Activated CD8-positive, alpha-beta memory T cell treated with anti-CD3 and anti-CD28 coated beads for 48 hours (primary cell): ENCODE measurements at regions not wholly inside any gene's neighbourhood (a gene's known extent, or its start where the extent isn't known, plus 50 kb on each side); places are given as distances from the start of the nearest gene placed in this dataset.

ENCODE experiments used
- DNase-seq, 3 experiments: peaks; one replicate each; pipeline ENCODE4 v3.0.0-alpha.2; 2020; ENCODE audit warnings: low read depth in 2 of 3, low spot score in 2 of 3

DNA sequence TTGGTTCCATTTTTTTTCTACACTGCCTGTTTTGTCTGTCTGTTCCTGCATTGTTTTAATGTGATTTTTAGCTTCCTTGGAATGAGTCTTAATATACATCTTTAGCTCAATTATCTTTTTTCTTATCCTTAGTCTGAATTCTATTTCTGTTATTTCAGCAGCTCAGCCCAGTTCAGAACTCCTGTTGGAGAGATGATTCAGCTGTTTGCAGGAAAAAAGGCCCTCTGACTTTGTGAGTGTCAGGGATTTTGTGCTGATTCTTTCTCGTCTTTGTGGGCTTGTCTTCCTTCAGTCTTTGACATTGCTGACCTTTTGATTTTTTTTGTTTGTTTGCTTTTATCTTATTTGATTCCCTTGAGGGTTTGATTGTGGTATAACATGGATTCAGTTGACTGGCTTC is 343.2 kb upstream of the TRAM1L1 start:
- no peak for DNase-seq

GRCh38 chr4:117429061-117429460 is 343.7 kb upstream of the TRAM1L1 start:
- DNase-seq: no peak

DNA sequence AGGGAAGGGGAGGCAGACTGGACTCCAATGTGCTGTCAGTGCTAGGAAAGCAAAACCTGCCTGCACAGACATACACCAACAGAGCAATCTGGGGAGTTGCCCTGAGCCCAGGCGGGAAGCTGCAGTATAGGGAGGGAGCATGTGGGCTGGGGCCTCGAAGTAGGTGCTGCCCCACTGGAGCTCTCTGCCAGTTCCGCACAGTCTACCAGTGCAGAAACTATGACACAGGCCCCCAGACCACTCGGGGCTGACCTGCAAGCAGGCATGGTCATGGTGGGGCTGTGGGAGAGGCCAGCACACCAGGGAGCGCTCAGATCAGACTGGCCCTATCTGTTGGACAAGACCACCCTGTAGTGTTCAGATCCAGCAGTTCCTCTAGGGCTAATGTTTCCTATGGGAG is 344.1 kb upstream of the TRAM1L1 start:
- no peak for DNase-seq

- no peak for DNase-seq
These were observed 349.0 kb upstream of the TRAM1L1 start for GRCh38 chr4:117434424-117434823.

DNA sequence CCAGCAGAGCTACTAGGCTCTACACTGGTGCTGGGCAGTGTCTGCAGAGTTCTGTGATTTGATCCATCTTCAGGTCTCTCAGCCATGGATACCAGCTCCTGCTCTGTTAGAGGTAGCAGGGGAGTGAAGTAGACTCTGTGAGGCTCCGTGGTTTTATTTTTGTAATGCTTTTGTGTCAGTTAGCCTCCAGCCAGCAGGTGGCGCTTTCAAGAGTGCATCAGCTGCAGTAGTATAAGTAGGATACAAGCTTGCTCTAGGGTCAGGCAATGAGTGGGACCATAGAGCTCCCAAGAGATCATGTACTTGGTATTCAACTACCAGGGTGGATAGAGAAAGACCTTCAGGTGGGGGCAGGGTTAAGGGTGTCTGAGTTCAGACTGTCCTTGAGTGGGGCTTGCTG is 362.5 kb upstream of the TRAM1L1 start:
- peak in 1 of 3 experiments; percentile 2 for DNase-seq

DNA sequence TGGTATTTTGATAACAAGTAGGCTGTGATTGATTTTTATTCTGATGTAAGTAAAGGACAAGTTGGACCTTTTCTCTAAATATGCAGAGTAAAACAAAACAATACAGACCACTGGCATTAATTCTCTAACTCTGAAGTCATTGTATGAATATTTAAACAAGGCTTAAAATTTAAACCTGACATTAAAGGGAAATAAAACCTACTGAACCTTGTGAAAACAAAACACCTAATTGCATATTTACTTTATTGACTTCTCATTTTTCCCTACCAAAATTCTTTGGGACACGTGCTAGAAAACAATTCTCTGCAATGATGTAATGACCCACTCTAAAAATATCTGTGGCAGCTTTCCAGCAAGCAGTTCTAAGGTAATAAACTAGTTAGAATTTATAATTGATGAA is 369.7 kb upstream of the TRAM1L1 start:
- no peak for DNase-seq

GRCh38 chr4:117466388-117466787 is 381.0 kb upstream of the TRAM1L1 start:
- no peak for DNase-seq

GRCh38 chr4:117467404-117467803 is 382.0 kb upstream of the TRAM1L1 start:
- no peak for DNase-seq

- DNase-seq: no peak
These were observed 389.6 kb upstream of the TRAM1L1 start for GRCh38 chr4:117474987-117475386.

- no peak for DNase-seq
These were observed 392.5 kb upstream of the TRAM1L1 start for GRCh38 chr4:117477925-117478324.

GRCh38 chr4:117478702-117479101 is 393.3 kb upstream of the TRAM1L1 start:
- DNase-seq: no peak

GRCh38 chr4:117479673-117480072 is 394.3 kb upstream of the TRAM1L1 start:
- no peak for DNase-seq

- DNase-seq: no peak
These were observed 396.4 kb upstream of the TRAM1L1 start for GRCh38 chr4:117481742-117482141.

GRCh38 chr4:117488692-117489091 is 403.3 kb upstream of the TRAM1L1 start:
- DNase-seq: no peak

DNA sequence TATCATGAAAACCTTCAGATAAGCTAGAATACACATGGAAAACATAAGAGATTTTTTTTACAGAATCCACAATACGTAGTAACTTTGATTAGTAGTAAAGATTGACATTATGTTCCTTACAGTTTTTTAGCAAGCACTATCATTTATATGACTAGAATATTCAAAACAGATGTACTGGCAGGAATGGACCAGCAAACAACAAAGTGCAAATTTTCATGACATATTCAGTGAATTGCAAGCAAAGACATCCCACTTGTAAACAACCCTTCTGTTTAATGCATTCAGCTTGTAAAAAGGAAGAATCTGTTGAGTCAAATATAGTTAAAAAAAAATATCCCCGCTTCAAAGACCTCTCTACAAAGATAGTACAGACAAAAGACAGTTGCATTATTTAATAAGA is 403.7 kb upstream of the TRAM1L1 start:
- DNase-seq: no peak

- DNase-seq: no peak
These were observed 406.1 kb upstream of the TRAM1L1 start for GRCh38 chr4:117491516-117491915.

- DNase-seq: no peak
These were observed 410.4 kb upstream of the TRAM1L1 start for GRCh38 chr4:117495802-117496201.

- DNase-seq: no peak
These were observed 427.0 kb upstream of the TRAM1L1 start for GRCh38 chr4:117512414-117512813.

DNA sequence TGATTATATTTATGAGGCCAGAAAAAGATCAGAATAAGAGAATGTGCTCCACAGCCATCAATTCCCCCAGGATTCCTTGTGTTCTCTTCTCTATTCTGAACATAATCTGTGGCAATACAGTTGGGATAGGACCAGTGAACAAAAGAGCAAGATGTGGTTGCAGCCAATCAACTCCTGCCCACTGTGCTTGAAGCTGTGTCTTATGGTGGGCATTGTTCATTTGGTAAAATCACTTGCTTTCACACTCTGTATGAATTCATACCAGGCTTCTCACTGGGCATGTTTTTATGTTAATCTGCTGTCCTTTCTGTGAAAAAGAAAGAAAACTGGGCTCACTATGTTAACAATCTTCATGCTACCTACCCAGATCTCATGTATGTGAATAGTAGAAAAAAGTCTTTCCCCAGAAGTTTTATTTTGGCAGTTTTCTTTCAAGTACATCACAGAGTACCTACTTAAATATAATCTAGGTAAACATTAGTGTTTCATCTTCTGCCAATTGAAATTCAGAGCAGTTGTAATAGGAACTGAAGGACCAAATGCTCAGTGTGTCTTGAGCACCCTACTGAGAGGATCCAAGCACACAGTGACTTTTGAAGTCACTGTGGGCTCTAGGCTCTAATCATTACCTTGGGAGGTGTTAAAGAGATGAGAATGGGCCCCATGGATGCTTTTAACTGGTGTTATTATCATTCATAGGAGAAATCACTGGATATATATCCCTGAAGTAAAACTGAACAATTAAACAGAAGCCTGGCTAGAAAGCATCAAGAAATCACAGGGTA is 429.2 kb upstream of the TRAM1L1 start:
- DNase-seq: no peak

- no peak for DNase-seq
These were observed 430.5 kb upstream of the TRAM1L1 start for GRCh38 chr4:117515921-117516320.

GRCh38 chr4:117527601-117528000 is 442.2 kb upstream of the TRAM1L1 start:
- no peak for DNase-seq

GRCh38 chr4:117529401-117529800 is 444.0 kb upstream of the TRAM1L1 start:
- DNase-seq: no peak

DNA sequence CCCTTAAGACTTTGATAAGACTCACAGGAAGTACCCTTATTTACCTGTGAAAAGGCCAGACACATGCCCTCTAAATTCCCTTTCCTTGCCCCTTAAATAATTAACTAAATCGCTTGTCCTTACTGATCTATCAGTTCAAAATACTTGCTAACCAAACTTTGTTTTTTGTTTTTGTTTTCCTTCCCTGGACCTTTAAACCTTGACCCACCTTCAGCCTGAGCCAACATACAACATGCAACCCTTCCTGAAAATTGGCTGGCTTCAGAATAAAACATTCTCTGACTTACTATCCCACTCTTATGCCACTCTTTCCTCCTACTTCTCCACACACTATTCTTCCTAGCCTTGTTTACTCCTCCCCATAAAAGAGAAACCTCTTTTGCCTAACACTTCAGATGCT is 448.1 kb upstream of the TRAM1L1 start:
- DNase-seq: no peak
